Central memory CD8-positive, alpha-beta T cell (primary cell): ENCODE measurements at regions not wholly inside any gene's neighbourhood (a gene's known extent, or its start where the extent isn't known, plus 50 kb on each side); places are given as distances from the start of the nearest gene placed in this dataset.

Experiments used
- ATAC-seq: fragments of 150-1000 bp; cut with Tn5 transposase; replicated peaks from 2 replicates; pipeline ENCODE4 v1.10.0; 2022; ENCODE audit warnings: mild to moderate bottlenecking, moderate FRiP score, moderate number of reproducible peaks; ENCODE audit not compliant: poor library complexity, severe bottlenecking; ENCODE audit errors: extremely low read depth
- DNase-seq, 2 donors: peaks; one replicate each; pipeline ENCODE4 v3.0.0; 2021; ENCODE audit warnings: low spot score in 2 of 2
- H3K27ac Mint-ChIP-seq: one replicate; pipeline ENCODE4 v1.8.0; 2022; ENCODE audit warnings: low read depth, mild to moderate bottlenecking, moderate library complexity, mixed read lengths
- H3K27me3 Mint-ChIP-seq: one replicate; pipeline ENCODE4 v1.8.0; 2022; ENCODE audit warnings: mixed read lengths
- H3K36me3 Mint-ChIP-seq: one replicate; pipeline ENCODE4 v1.8.0; 2022; ENCODE audit warnings: mild to moderate bottlenecking, moderate library complexity, mixed read lengths; ENCODE audit not compliant: insufficient read depth
- H3K4me1 Mint-ChIP-seq: one replicate; pipeline ENCODE4 v1.8.0; 2022; ENCODE audit warnings: mixed read lengths
- H3K4me3 Mint-ChIP-seq: one replicate; pipeline ENCODE4 v1.8.0; 2022; ENCODE audit warnings: mild to moderate bottlenecking, moderate library complexity, mixed read lengths
- H3K9me3 Mint-ChIP-seq: one replicate; pipeline ENCODE4 v1.8.0; 2022; ENCODE audit warnings: mixed read lengths

DNA sequence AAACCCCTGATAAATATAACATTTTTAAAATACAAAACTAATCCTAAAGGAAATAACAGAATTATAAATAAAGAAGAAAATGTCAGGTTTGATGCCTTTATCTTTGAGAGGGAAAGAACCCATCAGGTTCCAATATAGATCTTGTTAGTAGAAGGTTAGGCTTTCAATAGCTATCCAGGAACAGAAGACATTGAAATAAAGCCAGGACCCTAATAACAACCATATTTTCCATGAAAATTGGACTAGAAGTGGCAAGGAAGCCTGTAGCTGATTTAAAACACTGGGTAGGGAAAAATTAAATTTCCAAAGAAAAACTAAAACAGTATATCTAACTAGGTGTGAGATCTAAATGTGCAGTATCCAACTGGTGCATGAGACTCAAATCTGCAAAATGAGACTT lies 185.2 kb upstream of the STXBP5 start:
- Mint-ChIP-seq H3K4me1 (no peaks in the 10 kb centered on the region), H3K27me3 (peaks cover 10% of the 10 kb centered on the region), H3K27ac (no peak overlapping the region), H3K4me3 (no peak overlapping the region), H3K36me3 (peaks cover 2% of the 10 kb centered on the region), H3K9me3 (no peaks in the 10 kb centered on the region)
- no peak for ATAC-seq
- no peak for DNase-seq

GRCh38 chr6:147022041-147022440 lies 182.2 kb upstream of the STXBP5 start:
- Mint-ChIP-seq H3K27me3 (peaks cover 13% of the 10 kb centered on the region), H3K4me1 (no peaks in the 10 kb centered on the region), H3K36me3 (peaks cover 2% of the 10 kb centered on the region), H3K9me3 (no peaks in the 10 kb centered on the region), H3K27ac (no peak overlapping the region), H3K4me3 (no peak overlapping the region)
- DNase-seq (no peak), ATAC-seq (no peak)

DNA sequence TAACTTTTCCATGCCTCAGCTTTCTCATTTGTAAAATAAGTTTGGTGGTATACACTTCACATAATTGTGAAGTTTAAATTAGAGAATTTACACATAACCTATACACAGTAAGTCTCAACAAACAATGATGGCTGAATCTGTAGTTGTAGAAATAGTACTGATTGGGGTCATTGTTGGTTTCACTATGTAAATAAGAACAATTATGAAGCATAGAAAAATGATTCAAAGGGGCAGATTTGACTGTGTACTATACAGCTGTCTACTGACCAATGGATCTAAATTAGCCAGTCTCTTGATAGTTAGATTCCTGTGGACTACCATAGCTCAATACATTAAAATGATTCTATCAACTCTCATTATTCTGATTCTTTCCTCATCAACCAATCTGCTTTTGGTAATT lies 181.1 kb upstream of the STXBP5 start:
- H3K4me1 Mint-ChIP-seq = no peaks in the 10 kb centered on the region
- no peaks in the 10 kb centered on the region for H3K9me3 Mint-ChIP-seq
- peaks cover 9% of the 10 kb centered on the region for H3K27me3 Mint-ChIP-seq
- no peak overlapping the region for H3K27ac Mint-ChIP-seq
- ATAC-seq (no peak), DNase-seq (no peak)
- peaks cover 2% of the 10 kb centered on the region for H3K36me3 Mint-ChIP-seq
- H3K4me3 Mint-ChIP-seq = no peak overlapping the region

DNA sequence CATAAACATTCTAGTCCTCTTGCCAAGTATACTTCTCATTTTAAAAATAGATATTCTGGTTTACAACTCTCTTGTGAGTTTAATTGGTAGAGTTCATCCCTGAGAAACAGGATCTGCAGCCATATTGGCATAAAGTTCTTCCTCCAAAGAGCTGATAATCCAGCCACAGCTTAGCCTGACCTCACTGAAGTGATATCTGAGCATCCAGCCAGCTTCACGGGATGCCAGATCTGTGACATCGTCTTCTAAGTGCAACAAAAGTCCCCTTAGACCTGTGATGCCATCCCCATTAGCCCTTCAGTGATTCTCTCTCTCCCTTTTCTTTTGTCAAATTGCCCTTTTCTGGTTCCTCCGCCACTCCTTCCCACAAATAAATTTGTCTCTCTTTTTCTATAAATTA lies 180.6 kb upstream of the STXBP5 start:
- no peaks in the 10 kb centered on the region for H3K9me3 Mint-ChIP-seq
- H3K4me3 Mint-ChIP-seq = no peak overlapping the region
- H3K36me3 Mint-ChIP-seq = no peaks in the 10 kb centered on the region
- no peak overlapping the region for H3K27ac Mint-ChIP-seq
- no peaks in the 10 kb centered on the region for H3K4me1 Mint-ChIP-seq
- ATAC-seq (no peak), DNase-seq (no peak)
- H3K27me3 Mint-ChIP-seq = peaks cover 9% of the 10 kb centered on the region

DNA sequence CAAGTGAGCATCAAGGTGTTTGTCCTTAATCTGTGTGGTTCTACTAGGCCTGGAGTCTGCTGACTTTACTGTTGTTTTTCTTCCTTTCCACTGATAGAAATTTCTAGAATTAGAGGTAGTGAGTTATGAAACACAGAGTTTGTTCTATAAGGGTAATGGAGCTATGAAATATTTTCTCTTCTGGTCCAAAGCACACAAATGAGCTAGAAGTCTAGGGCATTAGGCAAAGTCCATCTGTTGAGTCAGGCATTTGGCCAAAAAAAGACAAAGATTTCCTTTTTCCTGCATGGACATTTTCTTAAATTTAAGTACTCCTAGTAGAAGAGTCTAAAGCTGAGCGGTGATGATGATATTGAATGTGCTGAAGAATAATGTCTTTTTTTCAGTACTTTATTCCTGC lies 174.3 kb upstream of the STXBP5 start:
- ATAC-seq (no peak), DNase-seq (no peak)
- peaks cover 10% of the 10 kb centered on the region for H3K27me3 Mint-ChIP-seq
- H3K4me3 Mint-ChIP-seq = no peak overlapping the region
- H3K36me3 Mint-ChIP-seq = no peaks in the 10 kb centered on the region
- no peak overlapping the region for H3K27ac Mint-ChIP-seq
- H3K9me3 Mint-ChIP-seq = no peaks in the 10 kb centered on the region
- H3K4me1 Mint-ChIP-seq = no peaks in the 10 kb centered on the region

DNA sequence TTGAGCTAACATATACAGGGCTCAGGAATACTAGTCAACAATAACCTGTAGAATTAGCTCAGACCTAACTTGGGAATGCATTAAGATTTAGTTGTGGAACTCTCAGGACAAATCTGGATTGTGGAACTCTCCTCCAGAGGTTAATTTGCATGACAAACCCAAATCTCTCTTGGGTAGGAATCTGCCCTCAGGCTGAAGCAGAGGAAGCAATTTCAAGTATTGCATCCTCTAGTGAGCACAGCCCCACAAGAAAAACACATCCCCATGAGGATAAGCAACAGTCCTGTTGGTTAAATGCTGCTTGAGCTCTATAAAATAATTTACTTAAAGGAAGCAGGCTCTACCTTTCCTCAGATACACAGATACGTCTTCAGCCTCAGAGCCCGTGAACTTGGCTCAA lies 170.9 kb upstream of the STXBP5 start:
- no peaks in the 10 kb centered on the region for H3K4me1 Mint-ChIP-seq
- H3K9me3 Mint-ChIP-seq = no peaks in the 10 kb centered on the region
- H3K36me3 Mint-ChIP-seq = no peaks in the 10 kb centered on the region
- ATAC-seq = no peak
- no peak for DNase-seq
- H3K27me3 Mint-ChIP-seq = peaks cover 19% of the 10 kb centered on the region
- no peak overlapping the region for H3K27ac Mint-ChIP-seq
- H3K4me3 Mint-ChIP-seq = no peak overlapping the region

DNA sequence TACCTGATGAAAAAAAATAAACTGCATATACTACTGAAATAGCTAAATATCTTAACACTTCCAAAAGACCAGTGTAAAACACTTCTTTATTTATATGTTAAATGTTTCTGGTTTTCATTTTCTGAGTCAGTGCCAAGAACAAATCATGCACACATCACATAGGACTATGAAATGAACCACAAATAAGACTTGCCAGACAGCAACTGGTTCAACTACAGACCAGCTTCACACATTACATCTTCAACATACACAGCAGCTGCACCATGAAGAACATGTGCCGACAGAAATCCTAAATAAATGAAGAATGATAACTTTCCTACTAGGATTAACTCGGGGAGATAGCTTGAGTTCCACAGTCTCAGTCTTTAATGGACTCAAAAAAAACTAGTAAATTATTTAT lies 168.3 kb upstream of the STXBP5 start:
- ATAC-seq = no peak
- Mint-ChIP-seq H3K36me3 (no peaks in the 10 kb centered on the region), H3K4me3 (no peak overlapping the region), H3K9me3 (no peaks in the 10 kb centered on the region), H3K4me1 (no peaks in the 10 kb centered on the region), H3K27ac (no peak overlapping the region), H3K27me3 (peaks cover 29% of the 10 kb centered on the region)
- no peak for DNase-seq

DNA sequence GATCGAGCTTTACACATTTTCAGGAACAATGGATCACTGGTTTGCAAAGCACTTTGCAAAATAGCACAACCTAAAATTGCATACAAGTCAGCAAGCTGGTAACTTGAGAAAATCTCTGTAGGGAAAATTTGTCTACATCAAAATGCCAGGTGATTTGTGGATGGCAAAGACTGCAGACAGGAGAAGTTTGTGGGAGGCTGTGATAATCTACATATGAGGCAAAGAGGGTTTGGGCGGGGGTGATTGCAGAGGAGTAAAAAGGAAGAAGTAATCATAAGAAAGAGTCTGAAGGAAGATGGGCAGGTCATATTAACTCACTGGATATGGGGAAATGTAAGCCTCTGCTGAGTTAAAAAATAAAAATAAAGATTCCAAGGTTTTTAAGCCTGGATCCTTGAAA lies 166.3 kb upstream of the STXBP5 start:
- Mint-ChIP-seq H3K4me3 (no peak overlapping the region), H3K36me3 (no peaks in the 10 kb centered on the region), H3K27ac (no peak overlapping the region), H3K27me3 (peaks cover 23% of the 10 kb centered on the region), H3K4me1 (no peaks in the 10 kb centered on the region), H3K9me3 (no peaks in the 10 kb centered on the region)
- ATAC-seq (no peak), DNase-seq (no peak)

DNA sequence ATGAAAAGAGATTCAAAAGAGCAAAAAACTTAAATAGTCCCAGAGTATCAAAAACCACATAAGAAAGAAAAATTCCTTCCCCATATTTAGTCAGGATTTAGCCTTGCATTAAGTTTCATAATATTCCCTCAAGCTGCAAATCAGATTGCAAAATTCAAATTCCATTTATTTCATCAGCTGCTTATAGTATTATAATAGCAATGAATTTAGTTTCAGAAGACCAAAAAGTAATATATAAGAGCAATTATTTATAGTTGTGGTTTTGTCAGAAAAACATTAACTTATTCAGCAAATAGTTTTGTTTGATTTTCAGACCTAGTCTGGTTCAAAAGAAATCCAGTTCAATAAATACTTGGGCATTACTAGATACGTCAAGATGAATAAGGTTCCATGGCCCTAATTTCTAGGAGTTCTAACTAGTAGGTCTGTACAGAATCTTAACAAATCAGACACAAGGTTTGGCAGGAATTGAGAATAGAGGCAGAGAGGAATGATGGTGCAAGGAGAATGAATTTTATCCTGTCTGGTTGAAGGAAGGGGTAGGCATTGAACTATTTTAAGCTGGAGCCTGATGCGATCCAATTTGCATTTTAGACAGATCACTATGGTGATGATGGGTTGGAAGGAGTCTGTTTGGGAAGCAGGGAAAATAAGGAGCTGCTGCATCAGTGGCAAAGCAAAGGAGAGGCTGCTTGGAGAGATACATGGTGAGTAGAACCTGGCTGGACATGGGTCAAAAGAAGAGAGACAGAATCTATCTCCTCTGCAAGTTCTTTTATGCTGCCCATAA lies 163.9 kb upstream of the STXBP5 start:
- no peak for DNase-seq
- Mint-ChIP-seq H3K27ac (no peak overlapping the region), H3K27me3 (peaks cover 18% of the 10 kb centered on the region), H3K9me3 (peaks cover 9% of the 10 kb centered on the region), H3K36me3 (no peaks in the 10 kb centered on the region), H3K4me1 (no peaks in the 10 kb centered on the region), H3K4me3 (no peak overlapping the region)
- ATAC-seq = no peak

DNA sequence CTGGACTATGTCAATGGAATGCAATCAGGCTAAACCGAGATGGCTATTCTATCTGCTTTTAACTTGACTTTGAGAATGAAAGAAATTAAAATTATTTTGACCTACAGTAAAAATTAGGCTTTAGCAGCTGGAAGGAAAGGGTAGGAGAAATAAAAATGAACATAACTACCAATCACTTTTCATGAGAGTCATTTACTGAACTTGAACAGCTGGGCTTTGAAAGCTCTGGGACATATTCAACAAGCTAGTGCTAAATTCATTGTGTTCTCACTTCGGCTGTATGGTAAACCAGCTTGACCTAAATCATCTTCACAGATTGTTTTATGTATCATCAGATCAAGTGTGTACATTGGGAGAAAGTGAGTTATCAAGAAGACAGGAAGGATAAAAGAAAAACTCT lies 161.5 kb upstream of the STXBP5 start:
- no peaks in the 10 kb centered on the region for H3K36me3 Mint-ChIP-seq
- no peak for ATAC-seq
- DNase-seq = no peak

GRCh38 chr6:147043994-147044477 lies 160.2 kb upstream of the STXBP5 start:
- peaks cover 10% of the 10 kb centered on the region for H3K9me3 Mint-ChIP-seq
- no peaks in the 10 kb centered on the region for H3K36me3 Mint-ChIP-seq
- no peak overlapping the region for H3K4me3 Mint-ChIP-seq
- no peak for ATAC-seq
- H3K4me1 Mint-ChIP-seq = no peaks in the 10 kb centered on the region
- DNase-seq = no peak
- peaks cover 5% of the 10 kb centered on the region for H3K27me3 Mint-ChIP-seq
- no peak overlapping the region for H3K27ac Mint-ChIP-seq

More for the DNA sequence above, 161.5 kb upstream of the STXBP5 start:
- Mint-ChIP-seq H3K4me3 (no peak overlapping the region), H3K27me3 (peaks cover 15% of the 10 kb centered on the region), H3K4me1 (no peaks in the 10 kb centered on the region), H3K9me3 (peaks cover 9% of the 10 kb centered on the region), H3K27ac (no peak overlapping the region)

DNA sequence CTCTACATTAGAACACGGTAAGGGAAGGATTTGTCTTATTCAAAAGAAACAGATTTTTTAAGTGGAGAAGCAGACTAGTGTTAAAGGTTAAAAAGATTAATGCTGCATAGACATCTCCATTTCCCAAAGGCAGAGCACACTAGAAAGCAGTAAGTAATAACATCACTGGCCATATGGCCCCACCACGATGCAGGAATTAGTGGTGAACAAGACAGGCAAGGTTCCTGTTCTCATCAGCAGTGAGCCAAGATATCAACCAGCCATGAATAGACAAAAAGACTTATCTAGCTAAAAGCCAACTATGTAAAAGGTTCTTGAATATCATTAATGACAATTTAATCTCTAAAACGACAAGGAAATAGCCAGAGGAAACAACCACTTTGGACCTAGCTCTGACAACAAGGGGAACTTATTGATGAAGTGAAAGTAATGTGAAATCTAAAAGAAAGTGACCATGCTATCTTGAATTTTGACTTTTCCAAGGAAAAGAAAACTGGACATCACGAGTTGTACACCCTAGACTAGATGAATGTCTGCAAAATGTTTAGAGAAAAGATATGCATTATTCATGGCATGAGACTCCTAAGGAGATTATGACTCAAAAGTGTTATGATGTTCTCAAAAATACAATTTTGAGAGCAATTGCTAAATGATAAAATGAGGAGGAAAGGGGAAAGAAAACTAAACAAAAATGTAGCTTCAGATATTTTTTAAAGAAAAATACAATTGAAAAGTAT lies 157.9 kb upstream of the STXBP5 start:
- Mint-ChIP-seq H3K27ac (no peak overlapping the region), H3K9me3 (peaks cover 16% of the 10 kb centered on the region), H3K27me3 (peaks cover 12% of the 10 kb centered on the region), H3K4me3 (no peak overlapping the region), H3K4me1 (no peaks in the 10 kb centered on the region), H3K36me3 (no peaks in the 10 kb centered on the region)
- DNase-seq (no peak), ATAC-seq (no peak)

GRCh38 chr6:147048930-147049329 lies 155.3 kb upstream of the STXBP5 start:
- Mint-ChIP-seq H3K36me3 (no peaks in the 10 kb centered on the region), H3K27me3 (peaks cover 18% of the 10 kb centered on the region), H3K27ac (no peak overlapping the region), H3K9me3 (peaks cover 13% of the 10 kb centered on the region), H3K4me1 (no peaks in the 10 kb centered on the region), H3K4me3 (no peak overlapping the region)
- ATAC-seq (no peak), DNase-seq (no peak)
